OCI-LY1 (cell line): ENCODE measurements at regions not wholly inside any gene's neighbourhood (a gene's known extent, or its start where the extent isn't known, plus 50 kb on each side); places are given as distances from the start of the nearest gene placed in this dataset.

Experiments
- H2AFZ ChIP-seq: fragments of 200-600 bp; sonication (generic), shearing (Covaris generic); 2 replicates; pipeline ENCODE4 v1.6.0; 2014; ENCODE audit warnings: antibody characterized with exemption, mild to moderate bottlenecking, low read length
- H3F3A ChIP-seq: fragments of 200-600 bp; sonication (generic), shearing (Covaris generic); 2 replicates; pipeline ENCODE4 v1.6.0; 2014; ENCODE audit warnings: mild to moderate bottlenecking, antibody characterized with exemption, low read length, moderate library complexity; ENCODE audit not compliant: insufficient read depth
- H3K27ac ChIP-seq: fragments of 200-600 bp; sonication (generic); 2 replicates; pipeline ENCODE4 v1.5.1; 2014; ENCODE audit warnings: low read length, mixed run types, mild to moderate bottlenecking, low read depth; ENCODE audit not compliant: poor library complexity, severe bottlenecking
- H3K27me3 ChIP-seq: fragments of 200-600 bp; sonication (generic); 2 replicates; pipeline ENCODE4 v1.6.0; 2014; ENCODE audit warnings: antibody characterized with exemption, mild to moderate bottlenecking, low read length, moderate library complexity; ENCODE audit not compliant: insufficient read depth
- H3K36me3 ChIP-seq: fragments of 200-600 bp; sonication (generic); 2 replicates; pipeline ENCODE4 v1.6.1; 2014; ENCODE audit warnings: mild to moderate bottlenecking, antibody characterized with exemption, low read length, moderate library complexity, mixed read lengths; ENCODE audit not compliant: insufficient read depth
- H3K4me1 ChIP-seq: fragments of 200-600 bp; sonication (generic); 2 replicates; pipeline ENCODE4 v1.5.1; 2014; ENCODE audit warnings: mild to moderate bottlenecking, low read length, moderate library complexity; ENCODE audit not compliant: insufficient read depth, severe bottlenecking
- H3K4me2 ChIP-seq: fragments of 200-600 bp; sonication (generic), shearing (Covaris generic); 2 replicates; pipeline ENCODE4 v1.6.1; 2014; ENCODE audit warnings: low read length
- H3K4me3 ChIP-seq: fragments of 200-600 bp; sonication (generic); 2 replicates; pipeline ENCODE4 v1.5.1; 2014; ENCODE audit warnings: low read length, low read depth, mild to moderate bottlenecking, mixed read lengths; ENCODE audit not compliant: poor library complexity, severe bottlenecking
- H3K79me2 ChIP-seq: fragments of 200-600 bp; shearing (Covaris generic); 2 replicates; pipeline ENCODE4 v1.6.1; 2016; ENCODE audit warnings: mixed run types, low read length, mixed read lengths; ENCODE audit not compliant: insufficient read depth
- H3K9ac ChIP-seq: fragments of 200-600 bp; sonication (generic), shearing (Covaris generic); 2 replicates; pipeline ENCODE4 v1.6.1; 2014; ENCODE audit warnings: mild to moderate bottlenecking, low read length, mixed read lengths
- H3K9me2 ChIP-seq: fragments of 200-600 bp; sonication (generic), shearing (Covaris generic); 2 replicates; pipeline ENCODE4 v1.6.1; 2014; ENCODE audit warnings: low read depth, mild to moderate bottlenecking, low read length, mixed read lengths
- H3K9me3 ChIP-seq: fragments of 200-600 bp; shearing (Covaris generic); 2 replicates; pipeline ENCODE4 v1.6.1; 2014; ENCODE audit warnings: low read length, mixed read lengths
- H4K20me1 ChIP-seq: fragments of 200-600 bp; sonication (generic), shearing (Covaris generic); 2 replicates; pipeline ENCODE4 v1.6.0; 2016; ENCODE audit warnings: mild to moderate bottlenecking, low read length; ENCODE audit not compliant: insufficient read depth
- EZH2 ChIP-seq: fragments of 200-600 bp; sonication (generic), shearing (Covaris generic); IDR thresholded peaks from 2 replicates; pipeline ENCODE4 v1.8.0; 2017; ENCODE audit warnings: borderline replicate concordance, mixed run types, mild to moderate bottlenecking, antibody characterized with exemption, low read length, moderate library complexity, mixed read lengths
- TF ChIP-seq, protein P1 (sequence below): fragments of 200-600 bp; sonication (generic), shearing (Covaris generic); IDR thresholded peaks from 2 replicates; pipeline ENCODE4 v1.5.1; 2017; ENCODE audit warnings: mild to moderate bottlenecking, antibody characterized with exemption, low read length, moderate library complexity, mixed read lengths

DNA sequence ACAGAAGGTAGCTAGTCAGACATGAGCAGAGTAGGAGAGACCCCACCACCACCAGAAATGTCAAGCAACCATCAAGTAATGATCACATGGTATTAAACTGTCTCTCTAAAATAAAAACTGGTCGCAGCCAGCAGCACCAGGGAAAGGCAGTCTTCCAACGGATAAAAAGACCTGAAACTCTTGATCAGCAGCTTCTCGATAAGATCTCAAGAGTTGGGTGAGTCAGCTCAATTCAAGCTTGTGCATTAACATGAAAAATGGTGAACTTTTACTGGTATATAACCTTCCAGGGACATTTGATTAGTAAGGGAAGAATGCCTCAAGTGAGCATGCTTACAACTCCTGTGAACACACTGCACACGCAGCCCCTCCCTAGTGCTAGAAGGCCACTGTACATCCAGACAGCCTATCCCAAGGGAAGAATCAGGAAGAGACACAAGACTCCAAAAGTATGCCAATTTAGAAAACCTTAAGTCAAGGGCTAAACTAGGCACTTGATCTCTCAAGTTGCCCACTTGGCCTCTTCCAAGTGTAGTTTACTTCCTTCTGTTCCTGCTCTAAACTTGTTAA lies 270.0 kb upstream of the GNPDA2 start:
- H4K20me1 ChIP-seq: no peaks in the 10 kb centered on the region
- H3K4me2 ChIP-seq: no peak overlapping the region
- H3K27me3 ChIP-seq: no peaks in the 10 kb centered on the region
- no peaks in the 10 kb centered on the region for H3K9me2 ChIP-seq
- H3K27ac ChIP-seq: no peak overlapping the region
- H3K36me3 ChIP-seq: no peaks in the 10 kb centered on the region
- H3K9me3 ChIP-seq: no peaks in the 10 kb centered on the region
- H2AFZ ChIP-seq: no peak overlapping the region
- no peak overlapping the region for H3K4me3 ChIP-seq
- TF ChIP-seq, protein P1, sequence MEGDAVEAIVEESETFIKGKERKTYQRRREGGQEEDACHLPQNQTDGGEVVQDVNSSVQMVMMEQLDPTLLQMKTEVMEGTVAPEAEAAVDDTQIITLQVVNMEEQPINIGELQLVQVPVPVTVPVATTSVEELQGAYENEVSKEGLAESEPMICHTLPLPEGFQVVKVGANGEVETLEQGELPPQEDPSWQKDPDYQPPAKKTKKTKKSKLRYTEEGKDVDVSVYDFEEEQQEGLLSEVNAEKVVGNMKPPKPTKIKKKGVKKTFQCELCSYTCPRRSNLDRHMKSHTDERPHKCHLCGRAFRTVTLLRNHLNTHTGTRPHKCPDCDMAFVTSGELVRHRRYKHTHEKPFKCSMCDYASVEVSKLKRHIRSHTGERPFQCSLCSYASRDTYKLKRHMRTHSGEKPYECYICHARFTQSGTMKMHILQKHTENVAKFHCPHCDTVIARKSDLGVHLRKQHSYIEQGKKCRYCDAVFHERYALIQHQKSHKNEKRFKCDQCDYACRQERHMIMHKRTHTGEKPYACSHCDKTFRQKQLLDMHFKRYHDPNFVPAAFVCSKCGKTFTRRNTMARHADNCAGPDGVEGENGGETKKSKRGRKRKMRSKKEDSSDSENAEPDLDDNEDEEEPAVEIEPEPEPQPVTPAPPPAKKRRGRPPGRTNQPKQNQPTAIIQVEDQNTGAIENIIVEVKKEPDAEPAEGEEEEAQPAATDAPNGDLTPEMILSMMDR: no peak
- TF ChIP-seq EZH2: no peak
- no peaks in the 10 kb centered on the region for H3K4me1 ChIP-seq
- no peaks in the 10 kb centered on the region for H3F3A ChIP-seq
- H3K9ac ChIP-seq: no peak overlapping the region
- H3K79me2 ChIP-seq: no peaks in the 10 kb centered on the region

DNA sequence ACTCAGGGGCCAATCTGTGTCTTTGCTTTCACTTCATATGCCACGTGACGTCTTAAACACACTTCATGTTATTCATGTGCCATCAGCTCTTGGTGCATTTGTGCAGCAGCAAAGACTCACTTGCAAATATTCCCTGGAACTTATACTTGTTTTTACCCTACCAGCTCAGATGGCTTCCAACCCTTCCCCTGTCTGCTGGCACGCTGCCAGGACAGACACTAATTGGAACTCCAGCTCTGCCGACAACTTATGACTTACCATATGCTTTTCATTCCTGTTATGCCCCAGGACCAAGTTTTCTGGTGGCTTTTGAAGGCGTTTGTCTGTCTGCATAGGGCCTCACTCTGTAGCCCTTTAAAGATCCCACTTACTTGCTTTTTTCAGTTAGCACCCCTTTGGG lies 261.7 kb upstream of the GNPDA2 start:
- no peaks in the 10 kb centered on the region for H3K9me3 ChIP-seq

DNA sequence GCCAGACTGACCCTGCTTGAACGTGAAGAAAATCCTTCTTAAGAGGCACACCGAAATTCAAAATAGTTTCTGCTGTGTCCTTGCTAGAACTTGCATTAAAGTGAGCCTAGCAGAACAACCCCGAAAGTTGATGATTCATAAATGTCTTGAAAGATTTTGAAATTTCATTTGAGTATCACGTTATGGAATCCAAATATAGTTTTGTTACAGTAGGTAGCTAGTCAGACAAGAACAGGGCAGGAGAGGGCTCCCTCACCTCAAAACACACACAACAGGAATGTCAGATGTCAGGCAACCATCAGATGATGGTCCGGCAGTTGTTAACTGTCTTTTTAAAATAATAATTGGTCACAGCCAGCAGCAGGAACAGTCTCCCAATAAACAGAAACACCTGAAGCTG lies 259.6 kb upstream of the GNPDA2 start:
- no peak overlapping the region for H3K27ac ChIP-seq
- no peak overlapping the region for H3K4me2 ChIP-seq
- TF ChIP-seq, protein P1: no peak
- TF ChIP-seq EZH2: no peak
- H3K36me3 ChIP-seq: no peaks in the 10 kb centered on the region
- H2AFZ ChIP-seq: no peak overlapping the region
- no peaks in the 10 kb centered on the region for H3K9me2 ChIP-seq
- no peaks in the 10 kb centered on the region for H3F3A ChIP-seq
- H3K27me3 ChIP-seq: no peaks in the 10 kb centered on the region
- no peaks in the 10 kb centered on the region for H3K4me1 ChIP-seq
- H3K9me3 ChIP-seq: no peaks in the 10 kb centered on the region
- H4K20me1 ChIP-seq: no peaks in the 10 kb centered on the region
- no peak overlapping the region for H3K4me3 ChIP-seq
- H3K9ac ChIP-seq: no peak overlapping the region
- no peaks in the 10 kb centered on the region for H3K79me2 ChIP-seq

More for the DNA sequence above, 261.7 kb upstream of the GNPDA2 start:
- no peak for TF ChIP-seq EZH2
- H3K4me3 ChIP-seq: no peak overlapping the region
- no peaks in the 10 kb centered on the region for H3K36me3 ChIP-seq
- H3K4me1 ChIP-seq: no peaks in the 10 kb centered on the region
- no peaks in the 10 kb centered on the region for H3K27me3 ChIP-seq
- H3F3A ChIP-seq: no peaks in the 10 kb centered on the region
- no peak overlapping the region for H2AFZ ChIP-seq
- no peak overlapping the region for H3K4me2 ChIP-seq
- H3K9ac ChIP-seq: no peak overlapping the region
- no peaks in the 10 kb centered on the region for H3K79me2 ChIP-seq
- H3K27ac ChIP-seq: no peak overlapping the region
- H4K20me1 ChIP-seq: no peaks in the 10 kb centered on the region
- no peaks in the 10 kb centered on the region for H3K9me2 ChIP-seq

DNA sequence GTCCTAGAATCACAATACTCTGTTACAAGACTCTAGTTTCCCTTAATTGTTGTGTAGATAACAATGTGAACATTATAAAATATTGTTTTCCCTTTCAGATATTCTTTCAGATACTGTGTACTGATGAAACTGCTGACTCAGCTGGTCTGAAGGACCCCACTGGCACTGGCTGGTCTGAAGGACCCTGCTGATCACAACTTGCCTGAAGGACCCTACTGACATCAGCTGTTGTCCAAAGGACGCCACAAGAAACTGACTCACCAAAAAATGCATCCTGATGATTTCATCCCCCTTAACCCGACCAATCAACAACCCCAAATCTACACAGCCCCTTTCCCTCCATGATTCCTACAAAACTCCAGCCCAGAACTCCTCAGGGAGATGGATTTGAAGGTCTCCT lies 258.8 kb upstream of the GNPDA2 start:
- Histone ChIP-seq H3K9ac (no peak overlapping the region), H3K4me1 (no peaks in the 10 kb centered on the region), H2AFZ (no peak overlapping the region), H4K20me1 (no peaks in the 10 kb centered on the region), H3K27ac (no peak overlapping the region), H3K27me3 (no peaks in the 10 kb centered on the region), H3K79me2 (no peaks in the 10 kb centered on the region), H3F3A (no peaks in the 10 kb centered on the region), H3K36me3 (no peaks in the 10 kb centered on the region), H3K4me3 (no peak overlapping the region), H3K9me2 (no peaks in the 10 kb centered on the region), H3K9me3 (no peaks in the 10 kb centered on the region), H3K4me2 (no peak overlapping the region)
- no peak for TF ChIP-seq EZH2
- TF ChIP-seq, protein P1: no peak
